WI38 (cell line): ENCODE measurements at regions not wholly inside any gene's neighbourhood (a gene's known extent, or its start where the extent isn't known, plus 50 kb on each side); places are given as distances from the start of the nearest gene placed in this dataset.

Experiments
- H3K4me3 ChIP-seq: 2 replicates; pipeline ENCODE4 v1.5.1; 2011; ENCODE audit warnings: low read depth, mild to moderate bottlenecking, control low read depth, low read length
- TF ChIP-seq, protein P1 (sequence below): IDR thresholded peaks from 2 replicates; pipeline ENCODE4 v1.5.1; 2012; ENCODE audit warnings: low read depth, mild to moderate bottlenecking, control low read depth, low read length

DNA sequence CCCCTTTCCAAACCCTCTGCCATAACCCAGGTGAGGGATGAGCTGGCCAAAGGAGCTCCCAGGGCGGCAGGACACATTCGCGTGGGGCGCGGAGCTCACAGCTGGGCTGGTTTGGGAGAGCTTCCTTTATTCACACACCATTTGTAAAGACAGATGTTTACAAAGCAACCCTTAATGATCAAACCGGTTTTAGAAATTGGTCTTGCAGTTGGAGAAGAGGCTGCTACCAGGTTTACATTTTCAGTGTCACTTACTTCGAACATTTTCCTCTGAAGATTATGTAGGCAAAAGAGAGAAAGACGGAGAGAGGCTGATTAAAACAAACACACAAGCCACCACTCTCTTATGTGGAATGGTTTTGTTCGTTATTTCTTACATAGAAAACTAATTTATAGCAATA lies 648.7 kb downstream of the IRX1 start:
- TF ChIP-seq, protein P1, sequence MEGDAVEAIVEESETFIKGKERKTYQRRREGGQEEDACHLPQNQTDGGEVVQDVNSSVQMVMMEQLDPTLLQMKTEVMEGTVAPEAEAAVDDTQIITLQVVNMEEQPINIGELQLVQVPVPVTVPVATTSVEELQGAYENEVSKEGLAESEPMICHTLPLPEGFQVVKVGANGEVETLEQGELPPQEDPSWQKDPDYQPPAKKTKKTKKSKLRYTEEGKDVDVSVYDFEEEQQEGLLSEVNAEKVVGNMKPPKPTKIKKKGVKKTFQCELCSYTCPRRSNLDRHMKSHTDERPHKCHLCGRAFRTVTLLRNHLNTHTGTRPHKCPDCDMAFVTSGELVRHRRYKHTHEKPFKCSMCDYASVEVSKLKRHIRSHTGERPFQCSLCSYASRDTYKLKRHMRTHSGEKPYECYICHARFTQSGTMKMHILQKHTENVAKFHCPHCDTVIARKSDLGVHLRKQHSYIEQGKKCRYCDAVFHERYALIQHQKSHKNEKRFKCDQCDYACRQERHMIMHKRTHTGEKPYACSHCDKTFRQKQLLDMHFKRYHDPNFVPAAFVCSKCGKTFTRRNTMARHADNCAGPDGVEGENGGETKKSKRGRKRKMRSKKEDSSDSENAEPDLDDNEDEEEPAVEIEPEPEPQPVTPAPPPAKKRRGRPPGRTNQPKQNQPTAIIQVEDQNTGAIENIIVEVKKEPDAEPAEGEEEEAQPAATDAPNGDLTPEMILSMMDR: no peak

DNA sequence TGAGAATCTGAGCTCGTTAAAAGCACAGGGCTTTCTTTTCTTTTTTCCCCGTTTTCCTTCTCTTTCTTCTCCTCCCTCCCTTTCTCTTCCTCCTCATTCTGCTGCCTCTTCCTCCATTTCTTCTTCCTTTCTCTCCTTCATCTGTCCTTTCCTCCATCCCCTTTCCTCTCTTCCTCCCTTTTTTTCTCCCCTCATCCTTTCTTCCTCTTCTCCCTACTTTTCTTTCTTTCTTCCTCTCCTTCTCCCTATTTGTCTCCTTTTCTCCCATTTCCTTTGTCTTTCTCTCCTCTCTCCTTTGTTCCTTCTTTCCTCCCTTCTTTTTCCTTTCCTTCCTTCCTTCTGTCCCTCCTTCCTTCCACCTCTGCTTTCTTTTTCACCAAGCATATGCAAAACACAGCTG lies 649.4 kb downstream of the IRX1 start:
- no peak overlapping the region for H3K4me3 ChIP-seq
- TF ChIP-seq, protein P1: no peak

More for the DNA sequence above, 648.7 kb downstream of the IRX1 start:
- H3K4me3 ChIP-seq: no peak overlapping the region

DNA sequence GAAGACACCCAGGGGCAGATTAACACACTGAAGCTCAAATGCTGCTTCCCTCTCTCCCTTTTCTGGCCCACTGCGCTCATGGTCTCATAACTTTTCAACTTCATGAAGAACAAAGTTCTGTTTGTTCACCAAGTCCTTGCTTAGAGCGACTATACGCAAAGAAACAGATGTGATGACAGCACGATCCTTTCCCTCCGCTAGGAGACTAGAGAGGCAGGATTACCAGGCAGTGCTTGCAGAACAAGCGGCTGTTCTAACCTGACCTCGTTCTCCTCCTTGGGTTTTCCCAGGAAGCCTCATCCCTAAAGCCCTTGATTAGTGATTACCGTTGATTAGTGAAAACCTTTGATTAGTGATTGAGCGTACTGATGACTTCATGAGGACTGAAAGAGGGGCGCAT lies 649.9 kb downstream of the IRX1 start:
- no peak overlapping the region for H3K4me3 ChIP-seq
- TF ChIP-seq, protein P1: no peak

DNA sequence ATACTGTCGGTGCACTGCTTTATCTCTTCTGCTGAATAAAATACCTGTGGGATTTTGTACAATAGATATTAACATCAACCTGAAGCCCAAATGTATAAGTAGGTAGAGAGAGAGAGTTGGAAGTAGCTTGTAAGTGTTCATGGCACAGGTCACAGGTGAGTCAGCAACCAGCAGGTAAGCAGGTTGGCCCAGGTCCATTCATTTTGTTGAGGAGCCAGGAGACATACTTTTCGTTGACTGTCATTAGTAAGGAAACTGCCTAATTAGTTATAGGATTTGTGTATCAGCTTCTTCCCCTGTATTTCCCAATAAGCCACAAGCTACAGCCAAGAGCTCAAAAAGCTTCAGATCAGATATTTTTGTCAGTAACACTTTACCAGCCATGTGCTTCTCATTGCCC lies 650.8 kb downstream of the IRX1 start:
- TF ChIP-seq, protein P1: no peak

DNA sequence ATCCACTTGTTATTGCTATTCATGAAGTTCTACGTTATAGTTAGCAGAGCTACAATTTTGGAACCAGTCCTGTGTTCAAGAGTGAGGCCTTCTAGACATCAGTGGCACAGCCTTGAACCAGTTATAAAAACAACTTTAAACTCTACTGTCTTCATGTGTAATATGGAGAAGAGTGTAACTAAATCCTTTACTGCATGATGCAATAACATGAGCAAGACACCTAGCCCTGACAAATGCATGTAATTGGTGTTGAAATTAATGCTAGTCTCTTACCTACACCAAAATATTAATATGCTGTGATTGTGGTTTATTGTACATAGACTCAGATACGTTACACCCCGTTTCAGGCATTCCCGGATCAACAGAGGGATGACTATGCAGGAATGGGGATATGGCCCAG lies 654.6 kb downstream of the IRX1 start:
- no peak overlapping the region for H3K4me3 ChIP-seq
- TF ChIP-seq, protein P1: no peak

More for the DNA sequence above, 650.8 kb downstream of the IRX1 start:
- H3K4me3 ChIP-seq: no peak overlapping the region

DNA sequence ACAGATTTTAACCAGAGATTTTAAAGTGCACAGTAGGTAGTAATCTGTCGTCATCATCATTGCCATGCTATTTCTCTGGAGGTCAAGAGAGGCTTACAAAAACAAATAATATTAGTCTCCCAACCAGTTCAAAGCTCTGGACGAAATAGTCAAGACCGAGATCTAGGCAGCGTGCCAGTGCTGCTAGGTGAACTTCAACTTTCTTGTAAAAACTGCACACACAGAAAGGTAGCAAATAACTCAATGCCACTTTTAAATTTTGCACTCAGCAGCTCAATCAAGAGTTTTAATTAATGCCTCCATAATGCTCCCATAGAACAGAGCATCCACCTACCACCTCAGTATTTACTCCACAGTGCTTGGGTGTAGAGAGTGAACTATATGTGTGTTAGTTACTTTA lies 656.8 kb downstream of the IRX1 start:
- no peak overlapping the region for H3K4me3 ChIP-seq
- TF ChIP-seq, protein P1: no peak

DNA sequence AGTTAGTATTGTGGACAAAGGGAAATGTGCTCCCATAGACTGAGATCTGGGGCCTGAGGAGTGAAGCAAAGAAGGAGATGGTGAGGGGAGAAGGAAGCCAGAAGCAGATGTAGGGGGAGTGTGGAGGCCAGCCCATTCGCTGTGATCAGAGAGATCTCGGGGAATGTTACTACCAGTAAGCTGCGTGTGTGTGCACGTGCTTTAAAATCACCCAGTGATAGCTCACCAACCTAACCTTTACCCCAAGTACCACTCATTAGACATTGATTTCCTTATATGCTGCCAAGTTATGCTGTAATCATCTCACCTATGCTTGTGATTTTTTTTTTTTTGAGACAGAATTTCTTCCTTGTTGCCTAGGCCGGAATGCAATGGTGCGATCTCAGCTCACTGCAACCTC lies 659.1 kb downstream of the IRX1 start:
- H3K4me3 ChIP-seq: no peak overlapping the region
- TF ChIP-seq, protein P1: no peak
